ENCODE measurements at regions not wholly inside any gene's neighbourhood (a gene's known extent, or its start where the extent isn't known, plus 50 kb on each side); places are given as distances from the start of the nearest gene placed in this dataset.

- TF ChIP-seq MLLT10 (CRISPR knock-in tag; IDR thresholded peaks at IDR 0.05) (no peak), ZNF264 (CRISPR knock-in tag; IDR thresholded peaks at IDR 0.05) (no peak), CEBPG (CRISPR knock-in tag; IDR thresholded peaks at IDR 0.05) (no peak), ZNF383 (CRISPR knock-in tag; IDR thresholded peaks at IDR 0.05; ENCODE audit: borderline replicate concordance) (no peak), ZC3H4 (CRISPR knock-in tag; IDR thresholded peaks at IDR 0.05; ENCODE audit: borderline replicate concordance) (no peak), SNAPC5 (CRISPR knock-in tag; IDR thresholded peaks at IDR 0.05; ENCODE audit: borderline replicate concordance) (no peak), ZBTB7A (CRISPR knock-in tag; IDR thresholded peaks at IDR 0.05) (no peak), ARNT2 (CRISPR knock-in tag; IDR thresholded peaks at IDR 0.05; ENCODE audit: low read depth) (no peak)
Measured at GRCh38 chr1:55466921-55467320, 251.8 kb upstream of the USP24 start (continued).

GRCh38 chr1:55466373-55466772 is 251.2 kb upstream of the USP24 start:
- no peak overlapping the region for H3K9ac ChIP-seq (ENCODE audit: insufficient read depth, low read depth, low read length)
- intact Hi-C loops (cut with micrococcal nuclease; ENCODE audit: unreplicated experiment) (no loop called here), in situ Hi-C loops (cut with HindIII; ENCODE audit: extremely low pct_ligation_motif_present, low pct_unique_long_range_greater_than_20kb) (no loop called here)
- no peaks in the 10 kb centered on the region for H3K36me3 ChIP-seq (replicated peaks in 1 of 2; ENCODE audit: control insufficient read depth in 1 of 2, insufficient read depth in 2 of 2, low read length in 2 of 2)
- ChIA-PET POLR2A (no interaction called here), CTCF (ENCODE audit: low intra/inter-chr PET ratio, low total read pairs) (no interaction called here)
- ATAC-seq (no peak), FAIRE-seq (no peak), DNase-seq (ENCODE audit: low spot score) (no peak)
- no peaks in the 10 kb centered on the region for H3K4me1 ChIP-seq (ENCODE audit: insufficient read depth, low read length)
- 0% methylated on average over 1 of the region's 1 CpG for WGBS (ENCODE audit: low lambda C conversion rate)
- no peak overlapping the region for H2AFZ ChIP-seq (ENCODE audit: low read length)
- no peak overlapping the region for H3K27ac ChIP-seq (ENCODE audit: extremely low read length, insufficient read depth, low read length)
- no peak overlapping the region for H3K4me3 ChIP-seq (replicated peaks in 1 of 3; ENCODE audit: insufficient read depth in 1 of 3, low read depth in 2 of 3, low read length in 3 of 3)
- no peaks in the 10 kb centered on the region for H3K27me3 ChIP-seq (ENCODE audit: control insufficient read depth in 1 of 2, insufficient read depth in 2 of 2, low read length in 2 of 2)
- no peaks in the 10 kb centered on the region for H3K9me3 ChIP-seq (ENCODE audit: low read length)
- BruUV-seq (replicated peaks), result no TSS peak
- no peaks in the 10 kb centered on the region for H4K20me1 ChIP-seq (ENCODE audit: insufficient read depth, low read length)
- no peak overlapping the region for H3K4me2 ChIP-seq (ENCODE audit: low read depth, low read length)
- TF ChIP-seq ZNF839 (CRISPR knock-in tag; IDR thresholded peaks at IDR 0.05; ENCODE audit: borderline replicate concordance) (no peak), ZNF207 (IDR thresholded peaks at IDR 0.05; ENCODE audit: borderline replicate concordance) (no peak), ZNF577 (CRISPR knock-in tag; IDR thresholded peaks at IDR 0.05; ENCODE audit: borderline replicate concordance, low read depth) (no peak), SYNCRIP (IDR thresholded peaks at IDR 0.05; ENCODE audit: insufficient read depth, low read depth, low read length) (no peak), RBFOX2 (IDR thresholded peaks at IDR 0.05; ENCODE audit: low read depth, low read length) (no peak), HHEX (CRISPR knock-in tag; IDR thresholded peaks at IDR 0.05) (no peak), AHDC1 (CRISPR knock-in tag; IDR thresholded peaks at IDR 0.05; ENCODE audit: borderline replicate concordance) (no peak), SRF (IDR thresholded peaks at IDR 0.05; ENCODE audit: low read depth, low read length) (no peak), ZNF549 (CRISPR knock-in tag; IDR thresholded peaks at IDR 0.05) (no peak)
- no peaks in the 10 kb centered on the region for H3K79me2 ChIP-seq (ENCODE audit: insufficient read depth, low read length)
